Neural cell (in vitro differentiated cells): ENCODE measurements at regions not wholly inside any gene's neighbourhood (a gene's known extent, or its start where the extent isn't known, plus 50 kb on each side); places are given as distances from the start of the nearest gene placed in this dataset.

Experiments used
- H2AFZ ChIP-seq: fragments of 200-600, 300-800 bp; sonication (generic), shearing (Covaris generic); 2 replicates; pipeline ENCODE4 v1.6.0; 2014; ENCODE audit warnings: low read depth, mild to moderate bottlenecking, antibody characterized with exemption, low read length, moderate library complexity
- H3F3A ChIP-seq: fragments of 200-600 bp; shearing (Covaris generic); 2 replicates; pipeline ENCODE4 v1.6.1; 2016; ENCODE audit warnings: mild to moderate bottlenecking, moderate library complexity, mixed read lengths, antibody characterized with exemption, low read length; ENCODE audit not compliant: insufficient read depth, poor library complexity, severe bottlenecking
- H3K27ac ChIP-seq: fragments of 200-600, 300-800 bp; sonication (generic), shearing (Covaris generic); 2 replicates; pipeline ENCODE4 v1.5.1; 2014; ENCODE audit warnings: mild to moderate bottlenecking, low read length, moderate library complexity
- H3K27me3 ChIP-seq: fragments of 300-800, 200-600 bp; sonication (generic), shearing (Covaris generic); 2 replicates; pipeline ENCODE4 v1.6.0; 2014; ENCODE audit warnings: mild to moderate bottlenecking, low read depth, low read length, moderate library complexity; ENCODE audit not compliant: insufficient read depth
- H3K36me3 ChIP-seq: fragments of 300-800, 200-600 bp; sonication (generic), shearing (Covaris generic); 2 replicates; pipeline ENCODE4 v1.5.1; 2014; ENCODE audit warnings: mild to moderate bottlenecking, antibody characterized with exemption, low read length, moderate library complexity; ENCODE audit not compliant: insufficient read depth
- H3K4me2 ChIP-seq: fragments of 300-800, 200-600 bp; sonication (generic), shearing (Covaris generic); 2 replicates; pipeline ENCODE4 v1.6.0; 2014; ENCODE audit warnings: mild to moderate bottlenecking, low read length
- H3K4me3 ChIP-seq: fragments of 300-800, 200-600 bp; sonication (generic), shearing (Covaris generic); 2 replicates; pipeline ENCODE4 v1.5.1; 2014; ENCODE audit warnings: mild to moderate bottlenecking, low read length, moderate library complexity
- H3K79me2 ChIP-seq: fragments of 200-600 bp; shearing (Covaris generic); replicated peaks from 2 replicates; pipeline ENCODE4 v1.6.0; 2014; ENCODE audit warnings: mild to moderate bottlenecking, low read length, moderate library complexity; ENCODE audit not compliant: insufficient read depth
- H3K9ac ChIP-seq: fragments of 300-800, 200-600 bp; sonication (generic), shearing (Covaris generic); 2 replicates; pipeline ENCODE4 v1.6.1; 2016; ENCODE audit warnings: mild to moderate bottlenecking, low read length, mixed read lengths
- H3K9me2 ChIP-seq: fragments of 200-600 bp; shearing (Covaris generic); 2 replicates; pipeline ENCODE4 v1.6.1; 2016; ENCODE audit warnings: mild to moderate bottlenecking, low read length, mixed read lengths; ENCODE audit not compliant: insufficient read depth
- H3K9me3 ChIP-seq: fragments of 200-600, 300-800 bp; sonication (generic), shearing (Covaris generic); 2 replicates; pipeline ENCODE4 v1.6.1; 2016; ENCODE audit warnings: mild to moderate bottlenecking, mixed run types, low read length, moderate library complexity, mixed read lengths
- H4K20me1 ChIP-seq: fragments of 200-600 bp; shearing (Covaris generic); 2 replicates; pipeline ENCODE4 v1.6.1; 2016; ENCODE audit warnings: mild to moderate bottlenecking, mixed run types; ENCODE audit not compliant: insufficient read depth
- CTCF ChIP-seq: fragments of 450-650 bp; IDR thresholded peaks from 2 replicates; pipeline ENCODE4 v1.5.1; 2014; ENCODE audit warnings: antibody characterized with exemption, mild to moderate bottlenecking, moderate library complexity; ENCODE audit not compliant: poor library complexity, severe bottlenecking
- EP300 ChIP-seq: fragments of 450-650 bp; conservative IDR thresholded peaks from 2 replicates; pipeline ENCODE4 v1.6.1; 2014; ENCODE audit warnings: antibody characterized with exemption, mild to moderate bottlenecking, moderate library complexity; ENCODE audit not compliant: poor library complexity, severe bottlenecking
- EZH2 ChIP-seq: fragments of 200-600, 300-800 bp; shearing (Covaris generic), sonication (generic); IDR thresholded peaks from 2 replicates; pipeline ENCODE4 v1.6.1; 2014; ENCODE audit warnings: antibody characterized with exemption, low read length, borderline replicate concordance, mild to moderate bottlenecking; ENCODE audit not compliant: insufficient read depth, poor library complexity, severe bottlenecking
- MXI1 ChIP-seq: fragments of 450-650 bp; conservative IDR thresholded peaks from 2 replicates; pipeline ENCODE4 v1.6.1; 2014; ENCODE audit warnings: antibody characterized with exemption, mild to moderate bottlenecking; ENCODE audit not compliant: poor library complexity, severe bottlenecking
- POLR2AphosphoS5 ChIP-seq: IDR thresholded peaks from 2 replicates; pipeline ENCODE4 v1.6.1; 2012
- RAD21 ChIP-seq: fragments of 450-650 bp; conservative IDR thresholded peaks from 2 replicates; pipeline ENCODE4 v1.6.1; 2014; ENCODE audit warnings: antibody characterized with exemption, mild to moderate bottlenecking, moderate library complexity
- SMC3 ChIP-seq: fragments of 450-650 bp; conservative IDR thresholded peaks from 2 replicates; pipeline ENCODE4 v1.6.1; 2014; ENCODE audit warnings: antibody characterized with exemption, mild to moderate bottlenecking, moderate library complexity; ENCODE audit not compliant: poor library complexity
- TAF1 ChIP-seq: IDR thresholded peaks from 2 replicates; pipeline ENCODE4 v1.6.1; 2012; ENCODE audit warnings: low read depth
- TF ChIP-seq, protein P1 (sequence below): IDR thresholded peaks from 2 replicates; pipeline ENCODE4 v1.6.1; 2012; ENCODE audit warnings: borderline replicate concordance

GRCh38 chr18:37661478-37661877, 95.9 kb upstream of the CELF4 start:
- Histone ChIP-seq H4K20me1 (no peaks in the 10 kb centered on the region), H3K9me2 (no peaks in the 10 kb centered on the region), H3K9me3 (no peaks in the 10 kb centered on the region), H3K4me2 (no peak overlapping the region), H3K36me3 (no peaks in the 10 kb centered on the region), H3K9ac (no peak overlapping the region), H3K27me3 (no peaks in the 10 kb centered on the region), H3K27ac (no peak overlapping the region), H2AFZ (no peak overlapping the region), H3K79me2 (no peaks in the 10 kb centered on the region), H3K4me3 (no peak overlapping the region), H3F3A (no peaks in the 10 kb centered on the region)
- TF ChIP-seq RAD21 (no peak), POLR2AphosphoS5 (no peak), TAF1 (no peak), SMC3 (no peak), EZH2 (no peak), CTCF (no peak), EP300 (no peak)
- TF ChIP-seq, protein P1, sequence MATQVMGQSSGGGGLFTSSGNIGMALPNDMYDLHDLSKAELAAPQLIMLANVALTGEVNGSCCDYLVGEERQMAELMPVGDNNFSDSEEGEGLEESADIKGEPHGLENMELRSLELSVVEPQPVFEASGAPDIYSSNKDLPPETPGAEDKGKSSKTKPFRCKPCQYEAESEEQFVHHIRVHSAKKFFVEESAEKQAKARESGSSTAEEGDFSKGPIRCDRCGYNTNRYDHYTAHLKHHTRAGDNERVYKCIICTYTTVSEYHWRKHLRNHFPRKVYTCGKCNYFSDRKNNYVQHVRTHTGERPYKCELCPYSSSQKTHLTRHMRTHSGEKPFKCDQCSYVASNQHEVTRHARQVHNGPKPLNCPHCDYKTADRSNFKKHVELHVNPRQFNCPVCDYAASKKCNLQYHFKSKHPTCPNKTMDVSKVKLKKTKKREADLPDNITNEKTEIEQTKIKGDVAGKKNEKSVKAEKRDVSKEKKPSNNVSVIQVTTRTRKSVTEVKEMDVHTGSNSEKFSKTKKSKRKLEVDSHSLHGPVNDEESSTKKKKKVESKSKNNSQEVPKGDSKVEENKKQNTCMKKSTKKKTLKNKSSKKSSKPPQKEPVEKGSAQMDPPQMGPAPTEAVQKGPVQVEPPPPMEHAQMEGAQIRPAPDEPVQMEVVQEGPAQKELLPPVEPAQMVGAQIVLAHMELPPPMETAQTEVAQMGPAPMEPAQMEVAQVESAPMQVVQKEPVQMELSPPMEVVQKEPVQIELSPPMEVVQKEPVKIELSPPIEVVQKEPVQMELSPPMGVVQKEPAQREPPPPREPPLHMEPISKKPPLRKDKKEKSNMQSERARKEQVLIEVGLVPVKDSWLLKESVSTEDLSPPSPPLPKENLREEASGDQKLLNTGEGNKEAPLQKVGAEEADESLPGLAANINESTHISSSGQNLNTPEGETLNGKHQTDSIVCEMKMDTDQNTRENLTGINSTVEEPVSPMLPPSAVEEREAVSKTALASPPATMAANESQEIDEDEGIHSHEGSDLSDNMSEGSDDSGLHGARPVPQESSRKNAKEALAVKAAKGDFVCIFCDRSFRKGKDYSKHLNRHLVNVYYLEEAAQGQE, result no peak

DNA sequence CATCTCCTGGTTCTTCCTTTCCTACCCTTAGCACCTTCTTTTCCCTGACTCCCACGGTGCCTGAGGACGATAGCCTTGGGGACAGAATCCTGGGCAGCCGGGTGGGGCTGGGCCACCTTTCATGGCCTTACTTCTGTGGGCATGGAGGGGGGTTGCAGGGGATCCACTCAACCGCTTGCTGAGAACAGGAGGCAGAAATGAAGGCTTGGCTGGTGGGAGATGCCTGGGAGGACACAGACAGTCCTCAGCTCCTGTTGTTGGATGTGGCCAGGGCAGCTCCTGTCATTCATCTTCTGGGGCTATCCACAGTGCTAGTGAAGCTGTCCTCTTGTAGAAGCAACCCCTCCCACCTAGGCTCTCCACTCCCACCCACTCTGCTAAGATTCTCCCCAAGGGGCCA, 95.5 kb upstream of the CELF4 start:
- H3K4me2 ChIP-seq, result no peak overlapping the region
- no peaks in the 10 kb centered on the region for H3K36me3 ChIP-seq
- H3K9me2 ChIP-seq, result no peaks in the 10 kb centered on the region
- H3K27ac ChIP-seq, result no peak overlapping the region
- H3K79me2 ChIP-seq, result no peaks in the 10 kb centered on the region
- H3K27me3 ChIP-seq, result no peaks in the 10 kb centered on the region
- H4K20me1 ChIP-seq, result no peaks in the 10 kb centered on the region
- no peaks in the 10 kb centered on the region for H3K9me3 ChIP-seq
- H3F3A ChIP-seq, result no peaks in the 10 kb centered on the region
- no peak overlapping the region for H2AFZ ChIP-seq
- no peak overlapping the region for H3K9ac ChIP-seq
- no peak overlapping the region for H3K4me3 ChIP-seq
- TF ChIP-seq SMC3 (no peak), EP300 (no peak), EZH2 (no peak), RAD21 (no peak), CTCF (no peak), POLR2AphosphoS5 (no peak), MXI1 (no peak)
- TF ChIP-seq, protein P1, result no peak
